ENCODE measurements at regions not wholly inside any gene's neighbourhood (a gene's known extent, or its start where the extent isn't known, plus 50 kb on each side); places are given as distances from the start of the nearest gene placed in this dataset.

GRCh38 chr5:165892383-165892782 lies 2387.0 kb downstream of the MAT2B start:
- TF ChIP-seq CTCF (optimal IDR thresholded peaks at IDR 0.05 in 1 of 3, IDR thresholded peaks at IDR 0.05 in 1 of 3, conservative IDR thresholded peaks at IDR 0.05 in 1 of 3; ENCODE audit: extremely low read depth in 1 of 3, insufficient read depth in 2 of 3, low read length in 3 of 3) (no peak), EZH2 (IDR thresholded peaks at IDR 0.05; ENCODE audit: low read length) (no peak)

Measured in keratinocyte (primary cell).